Bronchial epithelial cell (primary cell): ENCODE measurements at regions not wholly inside any gene's neighbourhood (a gene's known extent, or its start where the extent isn't known, plus 50 kb on each side); places are given as distances from the start of the nearest gene placed in this dataset.

ENCODE experiments used
- DNase-seq: peaks from one replicate; pipeline ENCODE4 v3.0.0-alpha.2; 2010; ENCODE audit warnings: low read depth
- FAIRE-seq: peaks from 2 replicates; lab custom pipeline; 2011; peaks lifted over from hg19 to GRCh38; lab: Jason Lieb, UNC
- H3K27me3 ChIP-seq: 2 replicates; pipeline ENCODE4 v1.5.1; 2011; ENCODE audit warnings: low read length; ENCODE audit not compliant: control insufficient read depth, insufficient read depth
- H3K36me3 ChIP-seq: 2 replicates; pipeline ENCODE4 v1.5.1; 2011; ENCODE audit warnings: low read length; ENCODE audit not compliant: control insufficient read depth, insufficient read depth
- H3K4me3 ChIP-seq: 2 replicates; pipeline ENCODE4 v1.5.1; 2011; ENCODE audit warnings: mild to moderate bottlenecking, low read depth, low read length, control low read depth
- CTCF ChIP-seq: IDR thresholded peaks from 2 replicates; pipeline ENCODE4 v1.5.1; 2011; ENCODE audit warnings: mild to moderate bottlenecking, moderate library complexity, low read length, control low read depth, inconsistent platforms; ENCODE audit not compliant: insufficient read depth, severe bottlenecking

GRCh38 chr20:39123185-39123557, 161.0 kb downstream of the DHX35 start:
- FAIRE-seq = no peak
- DNase-seq = no peak
- TF ChIP-seq CTCF = no peak

GRCh38 chr20:39117491-39117890, 155.3 kb downstream of the DHX35 start:
- Histone ChIP-seq H3K27me3 (no peaks in the 10 kb centered on the region), H3K36me3 (no peaks in the 10 kb centered on the region), H3K4me3 (no peak overlapping the region)
- DNase-seq (peak; percentile 86), FAIRE-seq (no peak)
- TF ChIP-seq CTCF = no peak

More at GRCh38 chr20:39123185-39123557, 161.0 kb downstream of the DHX35 start:
- Histone ChIP-seq H3K4me3 (no peak overlapping the region), H3K27me3 (no peaks in the 10 kb centered on the region), H3K36me3 (no peaks in the 10 kb centered on the region)

GRCh38 chr20:39116020-39116419, 153.9 kb downstream of the DHX35 start:
- no peak for DNase-seq
- no peak for TF ChIP-seq CTCF
- Histone ChIP-seq H3K27me3 (no peaks in the 10 kb centered on the region), H3K4me3 (no peak overlapping the region), H3K36me3 (no peaks in the 10 kb centered on the region)
- no peak for FAIRE-seq

GRCh38 chr20:39112178-39112743, 150.1 kb downstream of the DHX35 start:
- Histone ChIP-seq H3K36me3 (no peaks in the 10 kb centered on the region), H3K27me3 (no peaks in the 10 kb centered on the region), H3K4me3 (no peak overlapping the region)
- FAIRE-seq (no peak), DNase-seq (peak; percentile 27)
- TF ChIP-seq CTCF = peak; percentile 78

- DNase-seq (no peak), FAIRE-seq (no peak)
- no peak for TF ChIP-seq CTCF
- H3K36me3 ChIP-seq = no peaks in the 10 kb centered on the region
- H3K4me3 ChIP-seq = no peak overlapping the region
- no peaks in the 10 kb centered on the region for H3K27me3 ChIP-seq
These were observed 149.4 kb downstream of the DHX35 start for GRCh38 chr20:39111359-39112177.
